ENCODE measurements at regions not wholly inside any gene's neighbourhood (a gene's known extent, or its start where the extent isn't known, plus 50 kb on each side); places are given as distances from the start of the nearest gene placed in this dataset.
A peak's percentile ranks its signal among the peaks of the same experiment; 100 is the strongest.
"Not testable (repeated sequence)": the region's sequence is repeated elsewhere in the genome, so short reads cannot be mapped to it uniquely, and the experiment has no call there.

- Histone ChIP-seq H3K4me3 (ENCODE audit: low read length in 2 of 2) (no peak overlapping the region), H3K4me1 (ENCODE audit: control insufficient read depth in 2 of 2, insufficient read depth in 2 of 2, low read length in 2 of 2) (no peaks in the 10 kb centered on the region), H3K27me3 (ENCODE audit: control insufficient read depth in 2 of 2, insufficient read depth in 2 of 2, low read length in 2 of 2) (no peaks in the 10 kb centered on the region), H3K27ac (ENCODE audit: low read depth in 2 of 2, low read length in 2 of 2) (no peak overlapping the region), H3K9ac (ENCODE audit: low read depth in 1 of 2, low read length in 2 of 2) (no peak overlapping the region), H3K36me3 (ENCODE audit: control insufficient read depth in 2 of 2, insufficient read depth in 2 of 2, low read length in 2 of 2) (no peaks in the 10 kb centered on the region), H3K9me3 (ENCODE audit: control insufficient read depth in 2 of 2, low read length in 2 of 2) (no peaks in the 10 kb centered on the region)
These were observed 95.9 kb upstream of the HGF start for GRCh38 chr7:81865754-81866153.

- Histone ChIP-seq H3K4me3 (ENCODE audit: low read length in 2 of 2) (no peak overlapping the region), H3K9ac (ENCODE audit: low read depth in 1 of 2, low read length in 2 of 2) (no peak overlapping the region), H3K27me3 (ENCODE audit: control insufficient read depth in 2 of 2, insufficient read depth in 2 of 2, low read length in 2 of 2) (no peaks in the 10 kb centered on the region), H3K4me1 (ENCODE audit: control insufficient read depth in 2 of 2, insufficient read depth in 2 of 2, low read length in 2 of 2) (no peaks in the 10 kb centered on the region), H3K27ac (ENCODE audit: low read depth in 2 of 2, low read length in 2 of 2) (no peak overlapping the region), H3K36me3 (ENCODE audit: control insufficient read depth in 2 of 2, insufficient read depth in 2 of 2, low read length in 2 of 2) (no peaks in the 10 kb centered on the region), H3K9me3 (ENCODE audit: control insufficient read depth in 2 of 2, low read length in 2 of 2) (no peaks in the 10 kb centered on the region)
These were observed 89.6 kb upstream of the HGF start for GRCh38 chr7:81859433-81859832.

GRCh38 chr7:81858820-81859219, 89.0 kb upstream of the HGF start:
- H3K9me3 ChIP-seq (ENCODE audit: control insufficient read depth in 2 of 2, low read length in 2 of 2); H3K27ac ChIP-seq (ENCODE audit: low read depth in 2 of 2, low read length in 2 of 2); H3K4me3 ChIP-seq (ENCODE audit: low read length in 2 of 2); H3K4me1 ChIP-seq (ENCODE audit: control insufficient read depth in 2 of 2, insufficient read depth in 2 of 2, low read length in 2 of 2); H3K36me3 ChIP-seq (ENCODE audit: control insufficient read depth in 2 of 2, insufficient read depth in 2 of 2, low read length in 2 of 2); H3K27me3 ChIP-seq (ENCODE audit: control insufficient read depth in 2 of 2, insufficient read depth in 2 of 2, low read length in 2 of 2); H3K9ac ChIP-seq (ENCODE audit: low read depth in 1 of 2, low read length in 2 of 2): not testable (repeated sequence)

- Histone ChIP-seq H3K4me3 (ENCODE audit: low read length in 2 of 2) (no peak overlapping the region), H3K9me3 (ENCODE audit: control insufficient read depth in 2 of 2, low read length in 2 of 2) (no peaks in the 10 kb centered on the region), H3K27ac (ENCODE audit: low read depth in 2 of 2, low read length in 2 of 2) (no peak overlapping the region), H3K36me3 (ENCODE audit: control insufficient read depth in 2 of 2, insufficient read depth in 2 of 2, low read length in 2 of 2) (no peaks in the 10 kb centered on the region), H3K27me3 (ENCODE audit: control insufficient read depth in 2 of 2, insufficient read depth in 2 of 2, low read length in 2 of 2) (no peaks in the 10 kb centered on the region), H3K4me1 (ENCODE audit: control insufficient read depth in 2 of 2, insufficient read depth in 2 of 2, low read length in 2 of 2) (no peaks in the 10 kb centered on the region), H3K9ac (ENCODE audit: low read depth in 1 of 2, low read length in 2 of 2) (no peak overlapping the region)
These were observed 87.5 kb upstream of the HGF start for GRCh38 chr7:81857385-81857784.

GRCh38 chr7:81854518-81854917, 84.7 kb upstream of the HGF start:
- Histone ChIP-seq H3K9me3 (ENCODE audit: control insufficient read depth in 2 of 2, low read length in 2 of 2) (no peaks in the 10 kb centered on the region), H3K9ac (ENCODE audit: low read depth in 1 of 2, low read length in 2 of 2) (no peak overlapping the region), H3K27me3 (ENCODE audit: control insufficient read depth in 2 of 2, insufficient read depth in 2 of 2, low read length in 2 of 2) (no peaks in the 10 kb centered on the region), H3K27ac (ENCODE audit: low read depth in 2 of 2, low read length in 2 of 2) (no peak overlapping the region), H3K4me3 (ENCODE audit: low read length in 2 of 2) (no peak overlapping the region), H3K36me3 (ENCODE audit: control insufficient read depth in 2 of 2, insufficient read depth in 2 of 2, low read length in 2 of 2) (no peaks in the 10 kb centered on the region), H3K4me1 (ENCODE audit: control insufficient read depth in 2 of 2, insufficient read depth in 2 of 2, low read length in 2 of 2) (no peaks in the 10 kb centered on the region)

GRCh38 chr7:81852701-81853100, 82.9 kb upstream of the HGF start:
- Histone ChIP-seq H3K36me3 (ENCODE audit: control insufficient read depth in 2 of 2, insufficient read depth in 2 of 2, low read length in 2 of 2) (no peaks in the 10 kb centered on the region), H3K27me3 (ENCODE audit: control insufficient read depth in 2 of 2, insufficient read depth in 2 of 2, low read length in 2 of 2) (no peaks in the 10 kb centered on the region), H3K9ac (ENCODE audit: low read depth in 1 of 2, low read length in 2 of 2) (no peak overlapping the region), H3K27ac (ENCODE audit: low read depth in 2 of 2, low read length in 2 of 2) (no peak overlapping the region), H3K4me3 (ENCODE audit: low read length in 2 of 2) (no peak overlapping the region), H3K4me1 (ENCODE audit: control insufficient read depth in 2 of 2, insufficient read depth in 2 of 2, low read length in 2 of 2) (no peaks in the 10 kb centered on the region), H3K9me3 (ENCODE audit: control insufficient read depth in 2 of 2, low read length in 2 of 2) (no peaks in the 10 kb centered on the region)

- H3K4me1 ChIP-seq (ENCODE audit: control insufficient read depth in 2 of 2, insufficient read depth in 2 of 2, low read length in 2 of 2) = no peaks in the 10 kb centered on the region
- no peaks in the 10 kb centered on the region for H3K27me3 ChIP-seq (ENCODE audit: control insufficient read depth in 2 of 2, insufficient read depth in 2 of 2, low read length in 2 of 2)
- no peak overlapping the region for H3K9ac ChIP-seq (ENCODE audit: low read depth in 1 of 2, low read length in 2 of 2)
- H3K27ac ChIP-seq (ENCODE audit: low read depth in 2 of 2, low read length in 2 of 2) = no peak overlapping the region
- H3K36me3 ChIP-seq (ENCODE audit: control insufficient read depth in 2 of 2, insufficient read depth in 2 of 2, low read length in 2 of 2) = no peaks in the 10 kb centered on the region
- no peaks in the 10 kb centered on the region for H3K9me3 ChIP-seq (ENCODE audit: control insufficient read depth in 2 of 2, low read length in 2 of 2)
- H3K4me3 ChIP-seq (ENCODE audit: low read length in 2 of 2) = no peak overlapping the region
These were observed 81.6 kb upstream of the HGF start for GRCh38 chr7:81851413-81851812.

- Histone ChIP-seq H3K27ac (ENCODE audit: low read depth in 2 of 2, low read length in 2 of 2) (peak overlapping the region; percentile 12 to 42), H3K4me1 (ENCODE audit: control insufficient read depth in 2 of 2, insufficient read depth in 2 of 2, low read length in 2 of 2) (no peaks in the 10 kb centered on the region), H3K9me3 (ENCODE audit: control insufficient read depth in 2 of 2, low read length in 2 of 2) (no peaks in the 10 kb centered on the region), H3K36me3 (ENCODE audit: control insufficient read depth in 2 of 2, insufficient read depth in 2 of 2, low read length in 2 of 2) (no peaks in the 10 kb centered on the region), H3K27me3 (ENCODE audit: control insufficient read depth in 2 of 2, insufficient read depth in 2 of 2, low read length in 2 of 2) (no peaks in the 10 kb centered on the region), H3K4me3 (ENCODE audit: low read length in 2 of 2) (peak overlapping the region in 1 of 2 donors; percentile 4), H3K9ac (ENCODE audit: low read depth in 1 of 2, low read length in 2 of 2) (no peak overlapping the region)
These were observed 76.6 kb upstream of the HGF start for GRCh38 chr7:81846398-81846797.

- no peaks in the 10 kb centered on the region for H3K27me3 ChIP-seq (ENCODE audit: control insufficient read depth in 2 of 2, insufficient read depth in 2 of 2, low read length in 2 of 2)
- H3K27ac ChIP-seq (ENCODE audit: low read depth in 2 of 2, low read length in 2 of 2) = peak overlapping the region; percentile 12 to 55
- H3K9ac ChIP-seq (ENCODE audit: low read depth in 1 of 2, low read length in 2 of 2) = no peak overlapping the region
- peak overlapping the region in 1 of 2 donors; percentile 49 for H3K4me3 ChIP-seq (ENCODE audit: low read length in 2 of 2)
- no peaks in the 10 kb centered on the region for H3K9me3 ChIP-seq (ENCODE audit: control insufficient read depth in 2 of 2, low read length in 2 of 2)
- H3K36me3 ChIP-seq (ENCODE audit: control insufficient read depth in 2 of 2, insufficient read depth in 2 of 2, low read length in 2 of 2) = no peaks in the 10 kb centered on the region
- H3K4me1 ChIP-seq (ENCODE audit: control insufficient read depth in 2 of 2, insufficient read depth in 2 of 2, low read length in 2 of 2) = no peaks in the 10 kb centered on the region
These were observed 75.9 kb upstream of the HGF start for GRCh38 chr7:81845744-81846241.

GRCh38 chr7:81843657-81844056, 73.8 kb upstream of the HGF start:
- H3K9me3 ChIP-seq (ENCODE audit: control insufficient read depth in 2 of 2, low read length in 2 of 2); H3K9ac ChIP-seq (ENCODE audit: low read depth in 1 of 2, low read length in 2 of 2); H3K27me3 ChIP-seq (ENCODE audit: control insufficient read depth in 2 of 2, insufficient read depth in 2 of 2, low read length in 2 of 2); H3K4me3 ChIP-seq (ENCODE audit: low read length in 2 of 2); H3K27ac ChIP-seq (ENCODE audit: low read depth in 2 of 2, low read length in 2 of 2); H3K4me1 ChIP-seq (ENCODE audit: control insufficient read depth in 2 of 2, insufficient read depth in 2 of 2, low read length in 2 of 2); H3K36me3 ChIP-seq (ENCODE audit: control insufficient read depth in 2 of 2, insufficient read depth in 2 of 2, low read length in 2 of 2): not testable (repeated sequence)

GRCh38 chr7:81842361-81842760, 72.5 kb upstream of the HGF start:
- H3K4me3 ChIP-seq (ENCODE audit: low read length in 2 of 2) = no peak overlapping the region
- H3K36me3 ChIP-seq (ENCODE audit: control insufficient read depth in 2 of 2, insufficient read depth in 2 of 2, low read length in 2 of 2) = no peaks in the 10 kb centered on the region
- no peak overlapping the region for H3K27ac ChIP-seq (ENCODE audit: low read depth in 2 of 2, low read length in 2 of 2)
- no peaks in the 10 kb centered on the region for H3K9me3 ChIP-seq (ENCODE audit: control insufficient read depth in 2 of 2, low read length in 2 of 2)
- H3K4me1 ChIP-seq (ENCODE audit: control insufficient read depth in 2 of 2, insufficient read depth in 2 of 2, low read length in 2 of 2) = no peaks in the 10 kb centered on the region
- H3K27me3 ChIP-seq (ENCODE audit: control insufficient read depth in 2 of 2, insufficient read depth in 2 of 2, low read length in 2 of 2) = no peaks in the 10 kb centered on the region
- no peak overlapping the region for H3K9ac ChIP-seq (ENCODE audit: low read depth in 1 of 2, low read length in 2 of 2)

All from mucosa of rectum (tissue), 2 donors.